ENCODE measurements at regions not wholly inside any gene's neighbourhood (a gene's known extent, or its start where the extent isn't known, plus 50 kb on each side); places are given as distances from the start of the nearest gene placed in this dataset.

DNA sequence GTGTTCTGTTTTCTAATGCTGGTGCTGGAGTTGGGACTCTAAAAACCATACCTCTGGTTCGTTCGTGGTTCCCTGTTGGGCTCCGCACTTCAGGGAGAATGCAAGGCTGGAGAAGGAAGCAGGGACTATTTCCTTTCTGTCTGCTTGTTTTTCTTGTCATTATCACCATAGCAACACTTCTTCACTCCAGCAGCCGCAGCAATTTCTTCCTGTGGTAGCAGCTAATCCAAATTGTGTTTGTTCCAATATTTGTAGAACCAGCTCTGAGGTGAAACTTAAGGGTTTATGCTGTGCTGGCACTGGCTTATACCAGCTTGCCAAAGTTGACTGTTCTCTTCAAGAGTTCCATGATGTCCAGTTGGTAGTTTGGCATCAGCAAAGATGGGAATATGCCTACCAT lies 301.4 kb upstream of the SYT4 start:
- TF ChIP-seq, protein P1, sequence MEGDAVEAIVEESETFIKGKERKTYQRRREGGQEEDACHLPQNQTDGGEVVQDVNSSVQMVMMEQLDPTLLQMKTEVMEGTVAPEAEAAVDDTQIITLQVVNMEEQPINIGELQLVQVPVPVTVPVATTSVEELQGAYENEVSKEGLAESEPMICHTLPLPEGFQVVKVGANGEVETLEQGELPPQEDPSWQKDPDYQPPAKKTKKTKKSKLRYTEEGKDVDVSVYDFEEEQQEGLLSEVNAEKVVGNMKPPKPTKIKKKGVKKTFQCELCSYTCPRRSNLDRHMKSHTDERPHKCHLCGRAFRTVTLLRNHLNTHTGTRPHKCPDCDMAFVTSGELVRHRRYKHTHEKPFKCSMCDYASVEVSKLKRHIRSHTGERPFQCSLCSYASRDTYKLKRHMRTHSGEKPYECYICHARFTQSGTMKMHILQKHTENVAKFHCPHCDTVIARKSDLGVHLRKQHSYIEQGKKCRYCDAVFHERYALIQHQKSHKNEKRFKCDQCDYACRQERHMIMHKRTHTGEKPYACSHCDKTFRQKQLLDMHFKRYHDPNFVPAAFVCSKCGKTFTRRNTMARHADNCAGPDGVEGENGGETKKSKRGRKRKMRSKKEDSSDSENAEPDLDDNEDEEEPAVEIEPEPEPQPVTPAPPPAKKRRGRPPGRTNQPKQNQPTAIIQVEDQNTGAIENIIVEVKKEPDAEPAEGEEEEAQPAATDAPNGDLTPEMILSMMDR (conservative IDR thresholded peaks at IDR 0.05), result no peak
- no peak for TF ChIP-seq ZFX (IDR thresholded peaks at IDR 0.05)
- no peak overlapping the region for H3K27ac ChIP-seq

DNA sequence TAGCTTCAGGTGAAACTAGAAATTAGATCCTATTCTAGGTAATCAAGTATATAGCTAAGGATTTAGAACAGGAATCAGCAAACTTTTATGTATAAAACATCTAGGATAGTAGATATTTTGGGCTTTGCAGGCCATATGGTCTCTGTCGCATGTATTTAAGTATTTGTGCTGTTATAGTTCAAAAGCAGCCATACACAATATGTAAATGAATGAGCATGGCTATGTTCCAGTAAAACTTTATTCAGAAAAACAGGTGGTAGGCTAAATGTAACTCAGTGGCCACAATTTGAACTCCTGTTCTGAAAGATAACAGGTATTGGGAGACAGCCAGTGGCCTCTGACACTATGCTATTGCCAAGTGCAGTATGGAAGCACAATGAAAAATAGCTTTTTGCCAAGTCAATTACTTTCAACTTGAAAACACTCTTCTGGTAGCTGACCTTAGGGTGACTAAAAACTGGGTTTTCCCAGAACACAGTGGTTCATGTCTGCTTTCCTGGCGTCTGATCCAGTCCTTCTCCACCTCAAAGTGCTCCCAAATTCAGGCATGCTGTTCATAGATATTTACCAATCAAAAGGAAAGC lies 304.7 kb upstream of the SYT4 start:
- no peak overlapping the region for H3K27ac ChIP-seq
- no peak for TF ChIP-seq ZFX (IDR thresholded peaks at IDR 0.05)
- TF ChIP-seq, protein P1 (conservative IDR thresholded peaks at IDR 0.05), result no peak

DNA sequence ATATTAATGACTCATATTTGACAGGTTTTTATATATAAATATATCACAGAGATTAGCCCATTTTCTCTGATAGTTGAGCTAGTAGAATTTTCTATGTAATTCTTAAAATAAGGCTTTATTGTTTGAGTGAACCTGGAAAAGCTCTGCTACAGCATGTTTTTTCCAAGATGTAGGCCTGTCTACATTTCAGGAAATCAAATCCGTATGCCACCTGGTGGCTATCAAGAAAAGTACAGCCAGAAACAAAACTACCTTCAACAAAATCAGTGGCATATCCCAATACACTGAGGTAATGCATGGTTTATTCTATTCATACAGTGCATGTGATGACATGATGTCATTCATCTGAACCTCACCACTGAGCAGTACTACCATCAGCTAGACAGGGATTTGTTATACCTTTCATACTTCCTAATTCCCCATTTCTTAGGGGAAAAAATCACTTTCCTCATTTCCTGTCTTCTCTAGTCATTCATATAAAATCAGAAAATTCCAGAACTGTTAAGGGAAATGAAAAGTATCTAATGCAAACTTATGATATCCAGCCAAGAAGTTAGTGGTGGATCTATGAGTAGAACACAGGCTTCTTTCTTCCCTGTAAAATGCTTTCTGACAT lies 310.4 kb upstream of the SYT4 start:
- no peak overlapping the region for H3K27ac ChIP-seq
- no peak for TF ChIP-seq ZFX (IDR thresholded peaks at IDR 0.05)
- TF ChIP-seq, protein P1 (conservative IDR thresholded peaks at IDR 0.05), result peak; percentile 79

DNA sequence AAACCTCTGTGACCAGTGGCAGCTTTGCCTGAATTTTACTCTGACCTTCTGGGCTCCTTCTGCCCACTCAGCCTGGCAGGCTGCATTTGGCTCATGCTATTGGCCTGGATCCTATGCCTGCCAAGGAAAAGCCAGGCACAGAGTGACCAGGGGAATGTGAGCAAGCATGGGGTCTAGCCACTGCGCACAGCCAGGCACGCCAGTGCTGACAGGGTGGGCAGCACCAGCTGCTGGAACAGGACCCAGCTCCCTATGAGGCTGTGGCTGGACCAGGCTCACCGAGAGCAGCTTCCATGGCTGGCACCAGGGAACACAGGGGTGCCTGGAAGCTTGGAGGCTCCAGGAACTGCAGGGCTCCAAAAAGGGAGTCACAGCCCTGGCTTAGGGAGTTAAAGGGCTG lies 311.5 kb upstream of the SYT4 start:
- TF ChIP-seq ZFX (IDR thresholded peaks at IDR 0.05), result no peak
- TF ChIP-seq, protein P1 (conservative IDR thresholded peaks at IDR 0.05), result no peak
- no peak overlapping the region for H3K27ac ChIP-seq

DNA sequence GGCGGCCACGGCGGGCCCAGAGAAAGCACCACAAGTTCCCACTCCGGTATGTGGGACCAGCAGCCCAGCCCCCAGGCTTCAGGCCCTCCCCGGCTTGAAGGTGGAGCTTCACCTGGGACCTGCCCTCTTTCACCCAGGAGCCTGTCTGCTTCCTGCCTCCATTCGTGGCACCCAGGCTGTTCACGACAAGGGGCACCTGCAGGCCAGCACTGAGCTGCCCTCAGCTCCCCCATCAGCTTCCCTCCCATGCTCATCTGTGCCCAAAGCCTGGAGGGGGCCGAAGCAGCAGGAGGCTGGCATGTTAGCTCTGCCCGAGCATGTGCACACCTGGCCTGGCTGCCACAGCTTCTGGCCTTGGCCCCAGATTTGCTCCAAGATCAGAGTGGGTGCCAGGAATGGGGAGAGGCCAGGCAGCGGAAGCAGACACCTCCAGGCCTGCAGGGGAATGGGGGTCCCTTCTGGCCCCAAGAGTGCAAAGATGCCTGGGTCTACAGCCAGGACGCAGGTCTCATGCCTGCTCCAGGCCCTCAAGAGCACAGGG lies 312.4 kb upstream of the SYT4 start:
- no peak overlapping the region for H3K27ac ChIP-seq
- TF ChIP-seq, protein P1 (conservative IDR thresholded peaks at IDR 0.05), result no peak

DNA sequence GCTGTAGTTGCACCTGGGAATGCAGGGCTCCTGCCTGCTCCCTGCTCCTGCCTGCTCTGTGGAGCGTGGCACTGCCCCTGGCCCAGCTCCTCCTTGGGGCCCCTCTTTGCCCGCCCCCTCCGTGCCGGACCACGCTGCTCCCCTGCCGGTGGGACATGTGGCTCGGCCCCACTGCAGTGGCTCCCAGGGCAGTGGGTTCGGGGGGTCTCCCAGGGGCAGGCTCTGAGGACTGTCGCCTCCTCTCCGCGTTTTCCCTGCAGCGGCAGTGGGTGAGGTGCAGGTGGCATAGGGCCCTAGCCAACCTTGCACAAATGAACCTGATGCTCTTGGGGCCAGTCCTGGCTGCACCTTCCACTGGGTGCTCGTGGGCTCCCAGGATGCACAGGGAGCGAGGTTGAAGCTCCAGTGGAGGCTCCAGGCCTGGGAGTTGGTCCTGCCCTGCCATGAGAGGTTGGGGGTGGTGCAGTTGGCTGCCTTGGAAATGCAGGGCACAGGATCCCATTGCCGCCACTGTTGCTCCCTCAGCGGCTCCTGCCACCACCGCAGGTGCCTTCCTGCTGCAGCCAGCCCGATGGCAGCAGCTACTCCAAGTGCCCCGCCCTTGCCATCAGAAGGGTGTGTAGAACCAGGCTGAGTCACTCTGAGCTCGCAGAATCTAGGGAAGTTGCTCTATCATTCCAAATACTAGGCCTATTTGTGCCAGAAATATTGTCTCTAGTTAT lies 313.1 kb upstream of the SYT4 start:
- TF ChIP-seq ZFX (IDR thresholded peaks at IDR 0.05), result no peak
- TF ChIP-seq, protein P1 (conservative IDR thresholded peaks at IDR 0.05), result no peak
- no peak overlapping the region for H3K27ac ChIP-seq

DNA sequence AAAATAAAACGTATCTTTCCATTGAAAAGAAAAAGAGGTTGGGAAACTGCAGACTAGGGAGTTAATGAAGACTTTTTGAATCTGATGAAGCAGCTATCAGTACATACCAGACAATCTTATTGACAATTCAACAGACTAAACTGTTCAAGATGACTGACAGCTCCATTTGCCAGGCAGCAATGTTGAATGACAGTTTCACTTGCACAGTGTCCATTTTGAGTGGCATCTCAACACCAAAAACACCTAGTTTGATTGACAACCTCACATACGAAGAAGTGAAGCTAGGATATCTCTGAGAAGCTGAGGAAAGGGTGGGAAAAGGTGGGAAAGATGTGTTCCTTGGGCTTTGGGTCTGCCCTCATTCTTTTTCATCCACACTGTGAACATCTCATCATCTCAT lies 315.0 kb upstream of the SYT4 start:
- TF ChIP-seq ZFX (IDR thresholded peaks at IDR 0.05), result no peak
- TF ChIP-seq, protein P1 (conservative IDR thresholded peaks at IDR 0.05), result no peak

More for the DNA sequence above, 315.0 kb upstream of the SYT4 start:
- no peak overlapping the region for H3K27ac ChIP-seq
